ENCODE measurements at regions not wholly inside any gene's neighbourhood (a gene's known extent, or its start where the extent isn't known, plus 50 kb on each side); places are given as distances from the start of the nearest gene placed in this dataset.

DNA sequence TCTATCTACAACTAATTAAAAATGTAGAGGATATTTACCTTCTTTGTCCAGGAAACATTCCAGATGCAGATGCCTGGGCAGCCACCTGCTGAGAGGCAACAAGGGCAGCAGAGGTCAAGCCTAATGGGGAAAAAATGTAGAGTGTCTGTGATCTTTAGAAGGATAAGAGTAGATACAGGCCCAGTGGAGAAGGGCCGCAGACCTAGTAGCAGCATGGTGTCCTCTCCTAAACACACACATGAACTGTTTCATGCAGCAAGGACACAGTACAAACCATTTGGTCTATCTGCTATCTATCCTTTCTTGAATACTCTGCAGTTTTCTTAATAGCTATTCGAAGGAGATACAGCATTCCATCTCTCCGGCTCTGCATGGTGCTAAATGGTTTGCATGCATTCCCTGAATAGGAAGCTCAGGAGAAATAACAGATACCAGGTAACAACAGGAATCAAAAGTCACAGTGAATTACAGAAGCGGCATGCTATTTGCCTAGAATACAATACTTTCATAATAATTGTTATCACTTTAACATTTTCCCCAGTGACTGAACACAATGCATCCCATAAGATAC is 107.3 kb downstream of the ZNF608 start:
- no peak for TF ChIP-seq CTCF (conservative IDR thresholded peaks at IDR 0.05; ENCODE audit: low read depth, low read length)
- TF ChIP-seq EZH2 (IDR thresholded peaks at IDR 0.05; ENCODE audit: borderline replicate concordance, low read depth, low read length, poor library complexity, severe bottlenecking): no peak
